H9 (cell line): ENCODE measurements at regions not wholly inside any gene's neighbourhood (a gene's known extent, or its start where the extent isn't known, plus 50 kb on each side); places are given as distances from the start of the nearest gene placed in this dataset.

Experiments
- DNase-seq: peaks from one replicate; pipeline ENCODE4 v3.0.0-alpha.2; 2017
- H2AFZ ChIP-seq: one replicate; pipeline ENCODE4 v1.6.1; 2013; ENCODE audit warnings: mild to moderate bottlenecking, low read length, control low read depth, moderate library complexity
- H2AK5ac ChIP-seq: 2 replicates; pipeline ENCODE4 v1.6.1; 2013; ENCODE audit warnings: low read length, control low read depth, mixed read lengths; ENCODE audit not compliant: insufficient read length
- H2BK120ac ChIP-seq: one replicate; pipeline ENCODE4 v1.6.1; 2013; ENCODE audit warnings: low read depth, mild to moderate bottlenecking, low read length, control low read depth, inconsistent platforms; ENCODE audit not compliant: poor library complexity, severe bottlenecking
- H2BK12ac ChIP-seq: 2 replicates; pipeline ENCODE4 v1.6.1; 2013; ENCODE audit warnings: low read length, control low read depth, mixed read lengths, low read depth; ENCODE audit not compliant: insufficient read length
- H2BK15ac ChIP-seq: 2 replicates; pipeline ENCODE4 v1.6.1; 2013; ENCODE audit warnings: low read depth, low read length, control low read depth
- H2BK20ac ChIP-seq: one replicate; pipeline ENCODE4 v1.6.1; 2013; ENCODE audit warnings: low read depth, mild to moderate bottlenecking, low read length, control low read depth, inconsistent platforms; ENCODE audit not compliant: poor library complexity, severe bottlenecking
- H2BK5ac ChIP-seq: 2 replicates; pipeline ENCODE4 v1.6.1; 2013; ENCODE audit warnings: low read length, control low read depth, mixed read lengths; ENCODE audit not compliant: insufficient read length
- H3K14ac ChIP-seq: 2 replicates; pipeline ENCODE4 v1.6.1; 2013; ENCODE audit warnings: low read length, control low read depth; ENCODE audit not compliant: insufficient read depth
- H3K18ac ChIP-seq: 2 replicates; pipeline ENCODE4 v1.6.1; 2013; ENCODE audit warnings: low read depth, mild to moderate bottlenecking, mixed read lengths, low read length, control low read depth; ENCODE audit not compliant: insufficient read length
- H3K23ac ChIP-seq: 2 replicates; pipeline ENCODE4 v1.6.1; 2013; ENCODE audit warnings: low read length, control low read depth, mixed read lengths, low read depth; ENCODE audit not compliant: insufficient read length
- H3K23me2 ChIP-seq: 2 replicates; pipeline ENCODE4 v1.6.1; 2013; ENCODE audit warnings: low read depth, mild to moderate bottlenecking, mixed read lengths, low read length, control low read depth; ENCODE audit not compliant: insufficient read length, poor library complexity, severe bottlenecking
- H3K27ac ChIP-seq: 2 replicates; pipeline ENCODE4 v1.5.1; 2013; ENCODE audit warnings: low read length, control low read depth, mixed read lengths, low read depth; ENCODE audit not compliant: insufficient read length
- H3K27me3 ChIP-seq: 2 replicates; pipeline ENCODE4 v1.6.1; 2013; ENCODE audit warnings: low read length, control low read depth, inconsistent platforms; ENCODE audit not compliant: insufficient read depth
- H3K4ac ChIP-seq: 2 replicates; pipeline ENCODE4 v1.6.1; 2013; ENCODE audit warnings: low read depth, mild to moderate bottlenecking, control low read depth, inconsistent platforms, low read length, moderate library complexity
- H3K4me1 ChIP-seq: 2 replicates; pipeline ENCODE4 v1.6.1; 2013; ENCODE audit warnings: low read length, control low read depth, inconsistent platforms; ENCODE audit not compliant: insufficient read depth
- H3K4me2 ChIP-seq: 2 replicates; pipeline ENCODE4 v1.6.1; 2013; ENCODE audit warnings: low read length, control low read depth, mixed read lengths; ENCODE audit not compliant: insufficient read length, insufficient read depth
- H3K56ac ChIP-seq: 2 replicates; pipeline ENCODE4 v1.6.1; 2013; ENCODE audit warnings: low read depth, mild to moderate bottlenecking, mixed read lengths, low read length, control low read depth; ENCODE audit not compliant: insufficient read length
- H3K79me1 ChIP-seq: 2 replicates; pipeline ENCODE4 v1.6.1; 2013; ENCODE audit warnings: low read depth, mild to moderate bottlenecking, moderate library complexity, low read length, control low read depth, inconsistent platforms; ENCODE audit not compliant: insufficient read depth, poor library complexity, severe bottlenecking
- H3K79me2 ChIP-seq: 2 replicates; pipeline ENCODE4 v1.6.1; 2013; ENCODE audit warnings: low read length, control low read depth, inconsistent platforms; ENCODE audit not compliant: insufficient read depth
- H3K9ac ChIP-seq: 2 replicates; pipeline ENCODE4 v1.6.1; 2013; ENCODE audit warnings: low read length, control low read depth, mixed read lengths; ENCODE audit not compliant: insufficient read length; ENCODE audit errors: extremely low read depth
- H3K9me3 ChIP-seq: one replicate; pipeline ENCODE4 v1.6.1; 2013; ENCODE audit warnings: low read depth, low read length, inconsistent platforms; ENCODE audit not compliant: control insufficient read depth
- H3T11ph ChIP-seq: one replicate; pipeline ENCODE4 v1.6.1; 2013; ENCODE audit warnings: mild to moderate bottlenecking, low read length, control low read depth, inconsistent platforms
- H4K20me1 ChIP-seq: one replicate; pipeline ENCODE4 v1.6.1; 2013; ENCODE audit not compliant: control insufficient read depth, insufficient read length, insufficient read depth
- H4K5ac ChIP-seq: 2 replicates; pipeline ENCODE4 v1.6.1; 2013; ENCODE audit warnings: low read depth, mild to moderate bottlenecking, mixed read lengths, low read length, control low read depth; ENCODE audit not compliant: insufficient read length
- H4K8ac ChIP-seq: replicated peaks from 2 replicates; pipeline ENCODE4 v1.6.1; 2013; ENCODE audit warnings: low read length, control low read depth, mixed read lengths, low read depth; ENCODE audit not compliant: insufficient read length
- H4K91ac ChIP-seq: 2 replicates; pipeline ENCODE4 v1.6.1; 2013; ENCODE audit warnings: low read depth, mild to moderate bottlenecking, moderate library complexity, mixed read lengths, low read length, control low read depth; ENCODE audit not compliant: insufficient read length
- H3K27ac Mint-ChIP-seq, 3 experiments: 2 replicates in 2 of 3; 3 replicates in 1 of 3; pipeline ENCODE4 v1.8.0; 2020 to 2021; ENCODE audit warnings: mixed read lengths in 3 of 3, mild to moderate bottlenecking in 1 of 3, moderate library complexity in 1 of 3
- H3K27me3 Mint-ChIP-seq: 2 replicates; pipeline ENCODE4 v1.8.0; 2021; ENCODE audit warnings: low read depth, mild to moderate bottlenecking, moderate library complexity, mixed read lengths
- H3K36me3 Mint-ChIP-seq, 3 experiments: 2 replicates in 2 of 3; 3 replicates in 1 of 3; pipeline ENCODE4 v1.8.0; 2020 to 2021; ENCODE audit warnings: low read depth in 3 of 3, mixed read lengths in 3 of 3; ENCODE audit not compliant: insufficient read depth in 1 of 3
- H3K4me1 Mint-ChIP-seq, 2 experiments: 2 replicates each; pipeline ENCODE4 v1.8.0; 2020; ENCODE audit warnings: mixed read lengths in 2 of 2
- H3K4me3 Mint-ChIP-seq, 2 experiments: 2 replicates in 1 of 2; 3 replicates in 1 of 2; pipeline ENCODE4 v1.8.0; 2020 to 2021; ENCODE audit warnings: mild to moderate bottlenecking in 2 of 2, mixed read lengths in 2 of 2, moderate library complexity in 1 of 2
- H3K9me3 Mint-ChIP-seq, 2 experiments: 2 replicates in 1 of 2; 3 replicates in 1 of 2; pipeline ENCODE4 v1.8.0; 2020; ENCODE audit warnings: mild to moderate bottlenecking in 2 of 2, mixed read lengths in 2 of 2, moderate library complexity in 1 of 2
- CTCF ChIP-seq: fragments of 200-600 bp; sonication (generic); conservative IDR thresholded peaks from 3 replicates; pipeline ENCODE4 v1.8.0; 2021; ENCODE audit warnings: antibody characterized with exemption, mild to moderate bottlenecking
- WGBS: extraction: QIAGEN DNeasy Blood & Tissue Kit; methylation state at CpG from one replicate; pipeline ENCODE4 v1.1.7; 2013; ENCODE audit warnings: missing lambda C conversion rate, low lambda C conversion rate, mixed read lengths; ENCODE audit not compliant: insufficient read length; ENCODE audit errors: extremely low coverage; 5-methylcytosine and 5-hydroxymethylcytosine counted together

- Histone ChIP-seq H3K14ac (no peak overlapping the region), H2BK20ac (no peak overlapping the region), H4K20me1 (no peaks in the 10 kb centered on the region), H3K4me2 (no peak overlapping the region), H2BK5ac (no peak overlapping the region), H3K4ac (no peak overlapping the region), H4K91ac (no peak overlapping the region), H3T11ph (no peak overlapping the region), H2BK12ac (no peak overlapping the region), H3K56ac (no peak overlapping the region), H3K27me3 (no peaks in the 10 kb centered on the region), H3K27ac (no peak overlapping the region), H3K79me1 (no peaks in the 10 kb centered on the region), H3K23ac (no peak overlapping the region), H4K8ac (no peak overlapping the region), H3K18ac (no peak overlapping the region), H3K4me1 (peaks cover 8% of the 10 kb centered on the region; the same call in 1 of the 2 replicates), H4K5ac (no peak overlapping the region), H3K23me2 (peaks cover 3% of the 10 kb centered on the region), H2AFZ (no peak overlapping the region), H2AK5ac (no peak overlapping the region), H2BK120ac (no peak overlapping the region), H3K79me2 (no peaks in the 10 kb centered on the region), H2BK15ac (no peak overlapping the region), H3K9me3 (no peaks in the 10 kb centered on the region), H3K9ac (no peak overlapping the region)
- peaks cover 53 to 61% of the 10 kb centered on the region in 2 experiments for H3K4me1 Mint-ChIP-seq
- no peak for TF ChIP-seq CTCF
- peaks cover 2% of the 10 kb centered on the region for H3K27me3 Mint-ChIP-seq
- no CpG with 5 or more reads among the region's 16 CpGs for WGBS
- no peaks in the 10 kb centered on the region for H3K36me3 Mint-ChIP-seq
- H3K9me3 Mint-ChIP-seq: no peaks in the 10 kb centered on the region
- peak; percentile 14 for DNase-seq
- H3K27ac Mint-ChIP-seq: peak overlapping the region in 1 of 3 experiments; percentile 74; a peak in 1 of 7 replicates
- H3K4me3 Mint-ChIP-seq: no peak overlapping the region
Observed at GRCh38 chr22:49534386-49534785, 293.3 kb downstream of the BRD1 start.
